Stimulated activated CD4-positive, alpha-beta T cell treated with anti-CD3 and anti-CD28 coated beads, Interleukin-2, amount 100 ng/mL, for 4 hours (primary cell): ENCODE measurements at regions not wholly inside any gene's neighbourhood (a gene's known extent, or its start where the extent isn't known, plus 50 kb on each side); places are given as distances from the start of the nearest gene placed in this dataset.
"Not testable (repeated sequence)": the region's sequence is repeated elsewhere in the genome, so short reads cannot be mapped to it uniquely, and the experiment has no call there.

Experiments used
- DNase-seq: peaks from one replicate; pipeline ENCODE4 v3.0.0-alpha.2; 2020; ENCODE audit warnings: low read depth

GRCh38 chr21:8194042-8194441, 2327.3 kb upstream of the TPTE start:
- not testable (repeated sequence) for DNase-seq

GRCh38 chr21:8197377-8198027, 2323.9 kb upstream of the TPTE start:
- not testable (repeated sequence) for DNase-seq

- not testable (repeated sequence) for DNase-seq
These were observed 2316.1 kb upstream of the TPTE start for GRCh38 chr21:8205094-8205891.

- DNase-seq, result not testable (repeated sequence)
These were observed 2315.5 kb upstream of the TPTE start for GRCh38 chr21:8205892-8206188.

GRCh38 chr21:8212986-8213550, 2308.3 kb upstream of the TPTE start:
- peak; percentile 72 for DNase-seq

- DNase-seq, result not testable (repeated sequence)
These were observed 2306.8 kb upstream of the TPTE start for GRCh38 chr21:8214539-8214938.

GRCh38 chr21:8229366-8230150, 2291.8 kb upstream of the TPTE start:
- DNase-seq, result not testable (repeated sequence)

- DNase-seq, result not testable (repeated sequence)
These were observed 2290.1 kb upstream of the TPTE start for GRCh38 chr21:8231252-8231651.

- DNase-seq, result not testable (repeated sequence)
These were observed 2288.4 kb upstream of the TPTE start for GRCh38 chr21:8233000-8233399.

GRCh38 chr21:8234059-8234458, 2287.3 kb upstream of the TPTE start:
- not testable (repeated sequence) for DNase-seq

- not testable (repeated sequence) for DNase-seq
These were observed 2276.4 kb upstream of the TPTE start for GRCh38 chr21:8244723-8245641.

GRCh38 chr21:8245642-8246402, 2275.6 kb upstream of the TPTE start:
- not testable (repeated sequence) for DNase-seq

- not testable (repeated sequence) for DNase-seq
These were observed 2269.7 kb upstream of the TPTE start for GRCh38 chr21:8251701-8252100.

GRCh38 chr21:8255094-8255493, 2266.3 kb upstream of the TPTE start:
- DNase-seq, result not testable (repeated sequence)

GRCh38 chr21:8257083-8257799, 2264.1 kb upstream of the TPTE start:
- not testable (repeated sequence) for DNase-seq

GRCh38 chr21:8260065-8260627, 2261.2 kb upstream of the TPTE start:
- not testable (repeated sequence) for DNase-seq
